HG02763 (cell line): ENCODE measurements at regions not wholly inside any gene's neighbourhood (a gene's known extent, or its start where the extent isn't known, plus 50 kb on each side); places are given as distances from the start of the nearest gene placed in this dataset.

Experiments used
- ATAC-seq: cut with Tn5 transposase; IDR thresholded peaks from one replicate; pipeline ENCODE4 v1.9.1; 2021; ENCODE audit warnings: mild to moderate bottlenecking, moderate library complexity; ENCODE audit not compliant: unreplicated experiment

DNA sequence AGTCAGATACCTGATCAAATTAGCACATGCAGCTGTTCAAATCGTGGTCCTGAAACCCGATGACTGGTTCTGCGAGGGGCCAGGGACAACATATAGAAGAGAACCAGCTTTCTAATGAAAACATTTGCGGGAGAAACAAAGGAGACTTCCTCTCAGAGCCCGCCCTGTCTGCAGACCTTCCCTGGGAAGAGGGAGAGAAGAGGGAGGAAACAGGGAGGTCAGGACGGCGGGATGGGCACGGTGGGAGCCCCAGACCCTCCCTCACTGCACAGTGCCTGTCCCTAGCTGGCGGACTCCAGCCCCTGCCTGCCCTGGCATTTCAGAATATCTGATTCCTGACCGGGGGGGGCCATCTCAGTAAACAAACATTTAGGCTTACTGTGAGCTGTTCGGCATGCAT, 317.3 kb downstream of the FOXL1 start:
- no peak for ATAC-seq

DNA sequence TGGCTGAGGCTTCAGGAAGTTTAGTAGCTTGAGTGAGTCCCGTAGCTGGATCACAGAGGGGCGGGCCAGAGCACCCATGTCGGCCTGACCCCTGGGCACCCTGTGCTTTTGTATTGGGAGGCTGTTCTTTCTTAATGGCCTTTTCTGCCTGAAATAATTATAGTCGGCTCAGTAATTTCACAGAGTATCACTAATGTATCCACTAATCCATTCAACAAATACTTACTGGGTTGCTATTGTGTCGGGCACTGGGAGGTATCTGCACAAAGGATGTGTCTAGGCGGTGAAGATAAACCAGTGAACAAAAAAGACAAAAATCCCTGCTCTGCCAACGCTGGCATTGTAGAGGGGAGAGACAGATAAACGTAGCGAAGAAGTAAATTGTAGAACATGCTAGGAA, 318.6 kb downstream of the FOXL1 start:
- no peak for ATAC-seq

DNA sequence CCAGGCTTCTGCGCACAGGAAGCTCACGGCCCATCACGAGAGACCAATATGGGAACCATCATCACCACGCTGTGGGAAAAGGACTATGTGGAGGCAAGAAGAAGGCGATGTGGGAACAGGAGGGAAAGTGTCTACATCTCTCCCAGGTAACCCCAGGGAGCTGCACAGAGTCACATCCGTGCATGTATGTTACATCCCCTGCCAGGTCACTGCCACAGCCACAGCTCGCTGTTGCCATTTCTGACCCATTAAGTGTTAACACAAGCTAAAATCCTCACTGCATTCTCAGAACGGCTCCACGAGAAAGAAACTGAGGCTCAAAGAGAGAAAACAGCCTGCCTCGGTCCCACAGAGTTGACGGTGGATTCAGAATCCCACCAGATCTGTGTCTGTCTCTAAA, 319.1 kb downstream of the FOXL1 start:
- ATAC-seq: no peak

DNA sequence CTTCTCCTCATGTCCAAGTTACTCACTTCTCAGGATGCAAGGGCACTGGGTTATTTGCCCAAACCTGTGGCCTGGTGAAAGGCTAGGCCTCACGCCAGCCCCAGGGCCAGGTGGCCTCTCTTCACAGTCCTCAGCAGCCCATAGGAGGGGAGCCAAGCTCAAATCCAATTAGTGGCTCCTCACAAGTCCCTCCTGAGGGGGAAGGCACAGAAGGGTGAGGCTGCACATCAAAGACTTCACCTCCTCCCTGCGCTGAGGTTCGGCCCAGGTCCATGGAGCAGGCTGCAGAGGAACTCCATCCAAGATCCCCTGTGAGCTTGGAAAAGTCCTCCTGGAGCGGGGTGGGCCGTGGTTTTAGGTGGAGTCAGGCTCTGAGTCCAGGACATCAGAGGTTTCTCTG, 320.0 kb downstream of the FOXL1 start:
- no peak for ATAC-seq

DNA sequence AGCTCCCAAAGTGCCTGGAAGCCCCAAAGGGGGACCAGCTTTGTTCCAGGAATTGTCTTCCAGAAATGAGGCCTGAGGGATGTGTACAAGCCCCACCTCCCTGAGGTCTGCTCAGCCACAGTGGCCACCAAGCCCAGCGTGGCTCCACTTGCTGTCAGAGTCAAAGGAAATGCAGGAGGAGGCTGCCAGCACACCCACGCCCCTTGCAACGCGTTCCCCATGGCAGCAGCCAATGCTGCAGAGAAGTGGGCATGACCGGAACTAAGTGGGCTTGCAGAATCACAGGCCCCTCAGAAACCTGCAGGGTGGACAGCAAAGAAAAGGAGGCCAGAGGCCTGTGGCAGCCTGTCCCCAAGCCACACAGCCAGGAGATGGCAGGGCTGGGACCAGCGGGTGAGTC, 320.8 kb downstream of the FOXL1 start:
- ATAC-seq: no peak

DNA sequence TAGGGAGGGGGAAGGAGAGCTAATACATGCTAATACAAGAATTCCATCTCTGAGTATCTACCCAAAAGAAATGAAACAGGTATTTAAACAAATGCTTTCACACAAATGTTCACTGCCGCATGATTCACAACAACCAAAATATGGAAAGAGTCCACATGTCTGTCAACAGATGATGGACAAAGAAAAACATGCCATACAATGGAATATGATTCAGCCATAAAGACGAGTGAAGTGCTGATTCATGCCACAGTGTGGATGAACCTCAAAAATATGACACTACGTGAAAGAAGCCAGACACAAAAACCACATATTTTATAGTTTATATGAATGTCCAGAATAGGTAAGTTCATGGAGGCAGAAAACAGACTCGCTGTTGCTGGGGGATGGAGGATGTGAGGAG, 321.4 kb downstream of the FOXL1 start:
- no peak for ATAC-seq

DNA sequence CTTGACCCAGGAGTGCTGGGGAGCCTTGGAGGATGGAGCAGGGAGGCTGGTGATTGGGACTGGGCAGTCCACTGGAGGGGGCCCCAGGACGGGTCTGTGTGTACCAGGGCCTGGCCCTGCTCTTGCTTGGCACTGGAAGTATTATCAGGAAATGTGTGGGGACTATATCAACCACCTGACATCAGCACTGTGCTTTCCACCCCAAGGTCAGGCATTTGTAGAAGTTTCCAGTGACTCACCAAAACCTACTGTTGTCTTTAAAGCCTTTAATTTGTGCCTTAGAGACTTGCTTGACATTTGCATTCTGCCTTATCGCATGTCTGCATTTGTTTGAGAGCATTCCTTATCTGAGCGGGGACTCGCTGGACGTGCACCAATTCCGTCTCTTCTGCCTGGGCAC, 323.1 kb downstream of the FOXL1 start:
- no peak for ATAC-seq

DNA sequence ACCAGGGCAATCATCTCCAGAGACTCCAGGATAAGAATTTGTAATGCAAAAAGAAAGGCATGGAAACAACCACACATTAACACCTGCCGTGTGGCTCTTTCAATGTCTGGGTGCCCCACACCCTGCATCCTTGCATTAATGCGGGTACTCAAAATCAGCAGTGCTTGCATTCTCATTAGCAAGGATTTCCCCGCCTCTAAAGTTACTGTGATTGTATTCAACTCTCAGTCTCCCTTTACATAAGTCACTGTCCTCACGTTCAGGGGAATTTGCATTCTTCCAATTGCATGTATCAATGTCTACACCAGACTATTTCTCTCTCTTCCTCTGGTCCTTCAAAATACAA, 324.3 kb downstream of the FOXL1 start:
- no peak for ATAC-seq

DNA sequence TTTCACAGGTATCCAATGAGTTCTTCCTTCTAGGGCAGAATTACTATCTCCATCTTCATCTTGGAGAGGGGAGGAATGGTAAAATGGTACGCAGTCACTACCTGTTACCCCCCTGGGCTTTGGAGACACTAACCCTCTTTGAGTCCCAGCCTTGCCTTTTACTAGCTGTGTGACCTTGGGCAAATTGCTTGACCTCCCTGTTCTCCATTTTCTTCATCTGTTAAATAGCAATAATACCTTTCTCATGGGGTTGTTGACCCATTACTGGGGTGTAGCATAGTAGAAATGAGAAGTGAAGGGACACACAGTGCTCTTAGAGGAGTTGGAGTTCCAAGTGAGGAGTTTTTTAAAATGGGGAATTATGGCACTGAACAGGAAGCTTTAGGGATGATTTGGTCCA, 324.7 kb downstream of the FOXL1 start:
- no peak for ATAC-seq

DNA sequence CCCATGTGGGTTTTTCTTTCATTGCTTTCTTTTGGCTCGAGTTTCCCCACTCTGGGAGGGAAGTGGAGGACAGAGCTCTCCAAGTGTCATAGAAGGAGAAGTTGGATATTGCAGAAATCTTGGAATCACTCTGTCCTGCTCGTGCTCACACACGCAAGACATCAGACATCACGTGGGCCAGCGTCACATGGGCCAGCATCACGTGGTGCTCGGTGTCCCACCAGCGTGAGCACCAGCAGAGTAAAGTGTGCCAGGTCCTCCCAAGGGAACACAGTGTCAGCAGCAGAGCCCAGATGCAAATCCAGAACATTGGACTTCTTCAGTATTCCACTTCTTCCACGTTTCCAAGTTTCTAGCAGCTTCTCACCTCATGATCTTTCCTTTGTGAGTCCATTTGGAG, 327.0 kb downstream of the FOXL1 start:
- no peak for ATAC-seq

DNA sequence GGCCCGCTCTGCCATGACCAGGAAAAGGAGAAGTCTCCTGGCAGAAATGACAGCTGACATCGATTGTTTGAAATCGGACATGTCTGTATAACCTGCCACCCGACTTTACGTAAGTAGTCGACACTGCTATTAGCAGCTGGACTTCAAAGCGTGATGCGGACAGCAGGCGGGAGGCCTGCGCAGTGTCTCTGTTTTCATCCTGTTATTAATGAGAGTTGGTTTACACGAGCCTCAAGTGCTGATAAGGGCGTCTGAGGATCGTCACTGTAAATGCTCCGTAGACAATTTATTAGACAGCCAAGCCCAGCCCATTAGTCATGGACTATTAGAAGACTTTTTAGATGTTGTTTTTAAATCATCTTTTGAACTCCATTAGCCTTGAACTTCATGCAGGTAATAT, 328.3 kb downstream of the FOXL1 start:
- ATAC-seq: no peak

DNA sequence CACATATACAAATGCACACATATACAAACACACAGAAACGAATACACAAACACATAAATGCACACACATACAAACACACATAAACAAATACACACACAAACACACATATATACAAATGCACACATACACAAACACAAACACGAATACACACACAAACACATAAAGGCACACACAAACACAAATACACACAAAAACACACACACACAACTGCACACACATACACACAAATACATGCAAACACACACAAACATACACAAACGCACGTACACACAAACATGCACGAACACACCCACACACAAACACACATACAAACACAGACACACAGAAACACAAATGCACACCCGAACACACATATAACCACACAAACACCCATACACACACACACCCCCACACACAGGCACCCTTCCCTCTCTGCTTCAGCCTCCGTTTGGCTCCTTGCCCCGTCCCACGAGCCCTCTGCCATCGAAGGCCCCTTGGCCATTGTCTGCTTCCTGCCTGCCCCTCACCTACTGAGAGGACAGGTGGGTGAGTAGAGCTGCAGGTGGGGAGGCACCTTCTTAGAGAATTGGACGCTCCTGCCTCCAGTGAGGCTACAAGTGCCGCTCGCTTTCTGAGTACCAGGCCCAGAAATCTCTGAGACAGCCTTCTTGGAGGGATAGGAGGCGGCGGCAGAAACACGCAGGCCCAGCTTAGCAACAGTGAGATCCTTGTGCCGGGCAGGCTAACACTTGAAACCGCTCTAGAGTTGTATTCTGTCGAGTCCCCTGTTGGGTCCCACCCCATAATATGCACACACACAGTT, 331.2 kb downstream of the FOXL1 start:
- ATAC-seq: no peak

DNA sequence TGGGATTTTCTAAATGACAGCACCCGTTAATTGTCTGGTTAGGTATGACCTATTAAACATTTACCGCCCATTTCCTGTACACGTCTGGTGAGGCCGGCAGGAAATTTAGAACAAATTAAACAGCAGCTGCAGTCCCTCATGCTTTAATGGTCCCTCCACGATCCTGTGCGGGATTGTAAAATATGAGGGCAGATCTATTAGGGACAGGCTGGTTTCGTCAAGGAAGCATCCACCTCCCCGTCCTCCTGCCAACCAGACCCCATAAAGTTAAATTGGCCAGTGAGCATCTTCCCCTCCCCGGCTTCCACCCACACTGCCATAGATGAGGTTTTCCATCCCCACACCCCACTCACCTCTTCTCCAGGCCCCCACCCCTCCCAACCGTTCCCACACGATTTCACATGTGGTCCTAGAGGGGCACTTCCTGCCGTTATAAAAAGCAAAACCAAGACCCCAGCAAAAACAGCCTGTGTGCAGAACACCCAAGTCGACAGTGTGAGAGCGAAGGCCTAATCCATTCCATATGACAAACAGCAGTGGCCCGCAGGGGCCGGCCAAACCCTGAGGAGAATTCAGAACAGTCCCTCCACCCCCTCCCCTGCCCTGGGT, 331.9 kb downstream of the FOXL1 start:
- ATAC-seq: no peak

DNA sequence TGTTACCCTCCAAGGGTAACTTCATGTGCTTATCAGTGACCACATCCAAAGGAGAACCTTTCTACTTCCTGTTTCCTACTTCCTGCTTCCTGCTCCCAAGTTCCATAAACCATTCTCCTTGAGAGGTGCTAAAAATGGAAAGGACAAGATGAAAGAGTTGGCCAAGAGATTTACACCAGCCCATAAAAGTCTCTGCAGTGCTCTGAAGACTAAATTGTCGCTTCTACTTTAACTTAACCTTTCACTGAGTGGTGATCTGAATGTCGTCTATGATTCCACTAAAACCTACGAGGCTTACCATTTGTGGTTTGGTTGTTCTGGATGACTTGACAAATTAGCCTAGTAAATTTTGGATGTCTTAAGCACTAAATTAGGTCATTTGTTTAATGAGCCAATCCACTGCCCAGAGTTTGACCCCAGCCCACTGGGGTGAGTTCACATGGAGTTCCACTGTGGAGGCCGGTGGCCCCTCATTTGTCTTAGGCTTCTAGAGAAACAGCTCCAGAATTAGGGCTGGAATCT, 333.1 kb downstream of the FOXL1 start:
- no peak for ATAC-seq

DNA sequence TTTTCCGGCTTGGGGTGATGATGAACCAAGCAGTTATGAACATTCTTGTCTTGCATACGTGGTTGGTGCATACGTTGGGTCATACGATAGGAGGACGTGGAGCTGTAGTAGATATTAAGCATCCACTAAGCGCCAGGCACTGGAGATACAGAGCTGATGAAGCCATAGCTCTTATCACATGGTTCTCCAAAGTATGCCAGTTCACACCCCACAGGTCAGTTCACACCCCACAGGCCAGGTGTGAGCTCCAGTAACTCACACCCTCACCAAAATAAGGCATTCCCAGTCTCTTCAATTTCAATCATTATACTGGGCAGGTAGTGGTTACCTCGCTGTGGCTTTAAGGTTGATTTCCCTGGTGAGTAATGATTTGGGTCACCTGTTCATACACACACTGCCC, 335.5 kb downstream of the FOXL1 start:
- no peak for ATAC-seq

DNA sequence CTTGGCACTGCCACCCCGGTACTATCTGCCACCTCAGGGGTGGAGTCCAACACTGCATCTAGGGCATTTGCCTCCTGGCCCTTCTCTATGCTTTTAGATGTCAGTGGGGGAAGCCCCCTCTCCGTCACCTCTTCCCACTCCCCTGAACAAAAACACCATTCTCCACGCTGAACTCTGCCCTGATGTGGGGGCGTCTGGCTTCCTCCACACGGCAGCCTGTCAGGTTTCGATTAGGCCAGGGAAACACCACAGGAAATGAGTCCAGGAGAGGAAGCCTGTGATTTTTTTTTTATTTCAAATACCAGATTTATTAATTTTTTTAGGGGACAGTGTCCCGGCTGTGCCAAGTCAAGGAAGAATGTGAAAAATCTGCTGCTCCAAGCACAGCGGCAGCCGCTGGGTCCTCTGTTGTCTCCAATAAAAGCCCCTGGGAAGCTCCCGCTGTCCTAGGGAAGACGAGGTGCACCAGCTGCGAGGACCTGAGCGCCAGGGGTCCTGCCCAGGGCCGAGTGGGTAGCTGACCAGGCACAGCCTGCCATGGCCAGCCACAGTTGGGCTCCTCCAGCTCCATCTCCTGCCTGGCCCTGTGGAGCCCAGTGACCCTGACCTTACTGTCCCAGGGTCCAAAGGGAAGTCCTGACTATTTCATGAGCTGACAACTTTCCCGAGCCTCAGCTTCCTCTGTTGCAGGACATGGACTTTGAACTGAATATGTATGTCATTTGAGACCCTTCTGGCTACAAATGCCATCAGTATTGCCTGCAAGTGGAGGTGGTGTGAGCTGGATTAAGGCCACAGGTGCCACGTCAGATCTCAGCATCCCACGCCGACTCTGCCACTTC, 336.7 kb downstream of the FOXL1 start:
- ATAC-seq: no peak

DNA sequence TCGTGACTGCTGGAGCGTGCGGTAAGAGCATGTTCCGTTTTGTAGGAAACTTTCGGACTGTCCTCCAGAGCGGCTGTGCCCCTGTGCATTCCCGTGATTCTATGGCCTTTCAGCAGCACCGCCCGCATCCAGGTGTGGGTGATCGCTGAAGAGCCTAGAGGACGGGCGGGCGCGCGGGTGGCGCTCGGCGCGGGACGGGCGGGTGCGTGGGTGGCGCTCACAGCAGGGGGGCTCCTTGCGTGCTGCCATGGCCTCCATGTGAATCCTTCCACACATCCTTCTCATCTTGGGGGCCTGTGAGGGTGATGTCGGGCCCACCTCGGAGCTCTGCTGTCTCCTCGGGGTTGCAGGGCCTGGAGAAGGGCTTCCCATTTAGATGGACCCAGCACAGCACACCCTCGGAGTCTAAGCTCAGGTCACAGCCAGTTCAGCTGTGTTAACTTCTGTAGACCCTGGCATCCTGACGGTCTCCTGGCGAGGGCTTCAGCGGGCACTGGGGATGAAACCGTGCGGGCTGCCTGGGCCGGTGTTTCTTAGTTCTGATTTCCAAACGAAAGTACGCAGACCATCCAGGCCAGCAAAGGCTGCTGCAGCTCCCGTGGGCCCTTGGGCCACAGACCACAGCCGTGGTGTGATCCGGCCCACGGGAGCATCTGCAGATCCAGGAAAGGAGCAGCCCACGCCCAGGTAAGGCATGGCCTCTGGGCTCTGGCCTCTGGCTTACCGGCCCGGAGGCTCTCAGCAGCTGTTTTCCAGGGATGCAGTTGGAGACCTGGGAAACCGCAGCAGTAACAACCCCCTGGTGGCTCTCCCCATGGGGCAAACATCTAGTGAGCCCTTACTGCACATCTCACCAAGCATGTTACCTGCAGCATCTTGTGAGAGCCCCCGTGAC, 339.4 kb downstream of the FOXL1 start:
- ATAC-seq: no peak

DNA sequence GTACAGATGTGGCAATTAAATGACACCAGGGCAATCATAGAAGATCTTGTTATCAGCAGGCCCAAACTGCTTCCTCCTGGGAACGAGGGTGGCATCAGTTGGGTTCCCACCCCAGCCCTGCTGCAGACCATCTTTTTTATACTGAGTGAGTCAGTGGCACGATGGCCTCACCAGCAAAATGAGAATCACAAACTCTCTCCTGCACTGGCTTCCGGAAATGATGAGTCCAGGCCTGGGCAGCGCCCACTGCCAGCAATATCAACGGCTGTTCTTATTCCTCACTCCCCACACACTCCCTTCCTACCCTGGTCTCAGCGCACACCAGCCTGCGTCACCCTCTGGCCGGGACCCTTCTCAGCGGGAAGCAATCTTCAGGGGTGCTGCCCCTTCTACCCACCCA, 340.3 kb downstream of the FOXL1 start:
- no peak for ATAC-seq

DNA sequence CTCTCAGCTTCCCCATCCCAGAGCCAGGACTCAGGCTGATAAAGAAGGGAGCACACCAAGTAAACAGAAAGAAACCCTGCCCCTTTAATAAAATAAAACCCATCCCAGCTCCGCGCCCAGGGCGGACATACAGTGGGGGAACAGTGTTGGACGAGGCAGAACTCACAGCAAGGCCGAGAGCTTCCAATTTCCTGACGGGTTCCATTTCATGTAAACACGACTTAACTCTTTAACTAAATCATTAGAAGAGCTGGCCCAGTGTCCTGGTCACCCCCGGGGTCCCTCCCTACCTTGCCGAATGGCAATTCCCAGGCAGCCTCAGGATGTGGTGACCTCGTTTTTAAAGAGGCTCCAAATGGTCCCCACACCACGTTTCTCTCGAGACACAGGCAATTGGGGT, 340.7 kb downstream of the FOXL1 start:
- no peak for ATAC-seq

DNA sequence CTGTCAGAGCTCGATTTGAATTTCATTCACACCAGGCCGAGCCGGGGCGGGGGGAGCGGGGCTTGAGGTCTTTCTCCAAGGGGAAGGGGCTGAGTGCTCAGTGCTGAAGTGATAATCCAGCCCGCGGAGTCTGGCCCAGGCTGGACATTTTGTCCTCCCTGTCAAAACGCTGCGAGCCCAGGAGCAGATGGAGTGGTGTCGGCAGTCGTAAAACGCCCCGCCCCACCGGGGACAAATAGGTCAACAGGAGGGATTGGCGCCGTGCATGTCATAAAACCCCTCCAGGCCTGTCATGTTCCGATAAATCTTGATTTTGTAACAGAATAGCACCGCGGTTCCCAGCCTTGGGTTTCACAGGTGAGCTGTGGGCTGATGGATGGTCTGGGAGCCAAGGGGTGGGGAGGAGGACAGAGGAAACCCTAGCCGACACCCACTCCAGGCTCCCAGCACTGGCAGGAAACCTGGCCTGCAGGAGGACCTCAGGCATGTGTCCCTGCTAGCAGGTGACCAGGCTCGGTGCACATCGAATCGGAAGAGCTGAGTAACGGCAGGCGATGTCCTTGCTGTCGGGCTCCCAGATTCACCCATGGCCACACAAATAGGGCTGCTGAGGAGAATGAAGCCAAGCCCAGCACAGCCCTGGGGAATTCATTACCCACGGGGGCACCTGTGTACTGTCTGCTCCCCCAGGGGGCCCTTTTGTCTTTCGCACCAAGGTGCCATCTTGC, 341.4 kb downstream of the FOXL1 start:
- ATAC-seq: no peak
